ENCODE measurements at regions not wholly inside any gene's neighbourhood (a gene's known extent, or its start where the extent isn't known, plus 50 kb on each side); places are given as distances from the start of the nearest gene placed in this dataset.

- Histone ChIP-seq H3K27ac (no peak overlapping the region), H3K27me3 (no peaks in the 10 kb centered on the region), H3K4me1 (no peaks in the 10 kb centered on the region), H3K4me3 (no peak overlapping the region), H3K9me3 (no peaks in the 10 kb centered on the region), H3K36me3 (no peaks in the 10 kb centered on the region)
- intact Hi-C loops (cut with DNase I): no loop called here
- TF ChIP-seq CTCF (IDR thresholded peaks at IDR 0.05): no peak
- DNase-seq (no peak), ATAC-seq (no peak)
These were observed 664.4 kb upstream of the HS6ST1 start for GRCh38 chr2:128983094-128983493.

DNA sequence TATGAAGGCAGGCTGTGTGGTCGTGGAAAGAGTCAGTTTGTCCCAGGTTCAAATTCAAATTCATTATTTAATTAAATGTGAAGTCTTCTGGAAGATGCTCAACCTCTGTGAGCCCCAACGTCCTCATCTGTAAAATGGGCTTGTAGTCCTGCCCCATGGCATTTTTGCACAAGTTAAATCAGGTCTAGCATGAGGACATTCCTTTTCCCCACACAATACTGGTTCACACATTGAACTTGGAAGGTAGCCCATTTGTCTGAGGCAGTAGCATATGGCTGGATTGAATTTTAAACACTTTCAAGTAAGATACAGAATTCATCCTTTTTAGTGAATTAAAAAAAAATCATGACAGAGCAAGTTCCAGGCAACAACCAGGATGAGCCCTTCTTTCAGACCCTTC is 665.4 kb upstream of the HS6ST1 start:
- ATAC-seq: no peak
- H3K27ac ChIP-seq: no peak overlapping the region
- H3K36me3 ChIP-seq: no peaks in the 10 kb centered on the region
- H3K4me1 ChIP-seq: no peaks in the 10 kb centered on the region
- TF ChIP-seq CTCF (IDR thresholded peaks at IDR 0.05): no peak
- H3K9me3 ChIP-seq: no peaks in the 10 kb centered on the region
- no peak for DNase-seq
- no peaks in the 10 kb centered on the region for H3K27me3 ChIP-seq
- intact Hi-C loops (cut with DNase I): no loop called here
- no peak overlapping the region for H3K4me3 ChIP-seq

DNA sequence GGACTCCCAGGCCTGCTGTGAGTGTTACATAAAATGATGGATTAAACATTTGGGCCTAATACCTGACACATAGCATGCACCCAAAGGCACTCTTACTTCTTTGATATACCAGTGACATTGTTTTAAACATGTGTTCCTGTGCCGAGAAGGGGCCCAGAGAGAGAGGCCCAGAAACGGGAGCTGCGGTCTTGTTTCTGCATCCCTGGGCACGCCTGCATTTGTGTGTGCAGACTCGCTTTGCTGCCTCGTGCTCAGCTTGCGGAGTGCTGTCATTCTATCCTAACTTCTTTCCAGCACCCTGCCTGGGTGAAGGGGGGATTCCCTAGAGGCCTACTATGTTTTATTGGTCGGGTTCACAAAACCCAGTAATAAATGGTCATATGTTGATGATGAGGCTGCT is 666.2 kb upstream of the HS6ST1 start:
- intact Hi-C loops (cut with DNase I): no loop called here
- no peak for ATAC-seq
- no peaks in the 10 kb centered on the region for H3K9me3 ChIP-seq
- no peak overlapping the region for H3K27ac ChIP-seq
- no peak overlapping the region for H3K4me3 ChIP-seq
- no peaks in the 10 kb centered on the region for H3K4me1 ChIP-seq
- TF ChIP-seq CTCF (IDR thresholded peaks at IDR 0.05): no peak
- no peaks in the 10 kb centered on the region for H3K27me3 ChIP-seq
- no peak for DNase-seq
- H3K36me3 ChIP-seq: no peaks in the 10 kb centered on the region

DNA sequence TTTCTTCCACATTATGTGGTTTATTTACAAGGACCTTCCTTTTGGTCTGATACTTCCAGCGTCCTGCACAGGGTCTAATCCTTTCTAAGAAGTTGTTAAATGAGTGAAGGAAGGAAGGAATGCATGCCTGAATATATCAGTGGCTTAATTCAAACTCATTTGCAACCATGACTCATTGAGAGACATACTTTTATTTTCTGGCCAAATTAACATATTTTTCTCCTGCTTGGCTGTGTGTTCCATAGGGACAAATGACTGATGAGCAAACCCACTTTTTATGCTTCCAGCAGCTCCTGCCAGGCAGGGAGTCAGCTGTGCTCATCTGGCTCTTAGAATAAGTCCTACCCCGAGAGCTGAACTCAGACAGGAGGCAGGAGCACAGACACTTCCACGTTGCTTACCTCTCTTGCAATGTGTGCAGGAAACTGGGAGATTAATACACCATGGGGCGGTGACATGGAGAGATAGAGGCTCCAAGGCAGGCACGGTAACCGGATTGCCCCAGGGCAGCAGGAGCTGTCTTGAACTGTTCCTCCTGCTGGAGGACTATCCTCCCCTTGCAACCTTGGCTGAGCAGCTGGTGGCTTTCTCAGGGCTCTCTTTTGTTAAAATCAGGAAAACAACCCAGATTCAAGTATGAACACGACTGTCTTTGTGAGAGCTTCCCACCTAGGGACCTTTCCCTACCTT is 667.5 kb upstream of the HS6ST1 start:
- H3K4me1 ChIP-seq: no peaks in the 10 kb centered on the region
- TF ChIP-seq CTCF (IDR thresholded peaks at IDR 0.05): no peak
- intact Hi-C loops (cut with DNase I): no loop called here
- DNase-seq (peak in 1 of 4 donors; percentile 2), ATAC-seq (no peak)
- no peaks in the 10 kb centered on the region for H3K9me3 ChIP-seq
- no peak overlapping the region for H3K4me3 ChIP-seq
- no peak overlapping the region for H3K27ac ChIP-seq
- no peaks in the 10 kb centered on the region for H3K27me3 ChIP-seq
- H3K36me3 ChIP-seq: no peaks in the 10 kb centered on the region

DNA sequence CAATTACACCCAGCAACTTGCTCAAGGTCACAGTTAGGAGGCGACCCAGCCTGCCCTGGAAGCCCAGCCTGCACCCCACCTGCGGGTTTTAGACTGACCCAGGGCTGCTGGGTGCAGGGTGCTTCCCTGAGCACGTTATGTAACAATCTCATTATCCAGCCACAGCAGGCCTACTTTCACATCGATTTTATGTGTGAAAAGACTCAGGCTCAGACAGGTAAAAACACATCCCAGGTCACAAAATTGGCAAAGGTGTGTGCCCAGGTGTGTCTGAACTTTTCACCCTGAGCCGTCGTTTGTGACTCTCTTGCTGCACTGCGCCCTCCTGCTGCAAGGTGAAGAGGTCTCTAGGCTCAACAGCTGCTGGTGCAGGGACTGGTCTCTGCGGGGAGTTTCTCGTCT is 668.2 kb upstream of the HS6ST1 start:
- ATAC-seq (no peak), DNase-seq (no peak)
- H3K27ac ChIP-seq: no peak overlapping the region
- intact Hi-C loops (cut with DNase I): no loop called here
- no peaks in the 10 kb centered on the region for H3K36me3 ChIP-seq
- TF ChIP-seq CTCF (IDR thresholded peaks at IDR 0.05): no peak
- no peaks in the 10 kb centered on the region for H3K9me3 ChIP-seq
- no peaks in the 10 kb centered on the region for H3K4me1 ChIP-seq
- no peak overlapping the region for H3K4me3 ChIP-seq
- no peaks in the 10 kb centered on the region for H3K27me3 ChIP-seq
